GM23248 (cell line): ENCODE measurements at regions not wholly inside any gene's neighbourhood (a gene's known extent, or its start where the extent isn't known, plus 50 kb on each side); places are given as distances from the start of the nearest gene placed in this dataset.

Experiments used
- DNase-seq: peaks from one replicate; pipeline ENCODE4 v3.0.0-alpha.2; 2015
- H2AFZ ChIP-seq: fragments of 200-600 bp; sonication (generic); 2 replicates; pipeline ENCODE4 v1.6.1; 2016; ENCODE audit warnings: antibody characterized with exemption
- H3F3A ChIP-seq: fragments of 200-600 bp; sonication (generic); 2 replicates; pipeline ENCODE4 v1.6.1; 2016; ENCODE audit warnings: mild to moderate bottlenecking, antibody characterized with exemption, mixed run types; ENCODE audit not compliant: insufficient read depth
- H3K27ac ChIP-seq: fragments of 200-600 bp; sonication (generic); 2 replicates; pipeline ENCODE4 v1.5.1; 2016; ENCODE audit warnings: mild to moderate bottlenecking
- H3K27me3 ChIP-seq: fragments of 200-600 bp; sonication (generic); replicated peaks from 2 replicates; pipeline ENCODE4 v1.6.1; 2016; ENCODE audit warnings: mild to moderate bottlenecking; ENCODE audit not compliant: insufficient read depth
- H3K36me3 ChIP-seq: fragments of 200-600 bp; sonication (generic); 2 replicates; pipeline ENCODE4 v1.6.1; 2016; ENCODE audit warnings: low read depth, mild to moderate bottlenecking
- H3K4me1 ChIP-seq: fragments of 200-600 bp; sonication (generic); 2 replicates; pipeline ENCODE4 v1.6.1; 2016; ENCODE audit warnings: mild to moderate bottlenecking; ENCODE audit not compliant: insufficient read depth
- H3K4me2 ChIP-seq: fragments of 200-600 bp; sonication (generic); one replicate; pipeline ENCODE4 v1.6.1; 2016; ENCODE audit warnings: mild to moderate bottlenecking; ENCODE audit not compliant: unreplicated experiment
- H3K4me3 ChIP-seq: fragments of 200-600 bp; sonication (generic); 2 replicates; pipeline ENCODE4 v1.5.1; 2016; ENCODE audit warnings: mild to moderate bottlenecking
- H3K79me2 ChIP-seq: fragments of 200-600 bp; sonication (generic); 2 replicates; pipeline ENCODE4 v1.6.1; 2016; ENCODE audit warnings: mild to moderate bottlenecking; ENCODE audit not compliant: insufficient read depth
- H3K9ac ChIP-seq: fragments of 200-600 bp; sonication (generic); 2 replicates; pipeline ENCODE4 v1.6.1; 2016; ENCODE audit warnings: mild to moderate bottlenecking
- H3K9me2 ChIP-seq: fragments of 200-600 bp; sonication (generic); 2 replicates; pipeline ENCODE4 v1.6.1; 2016; ENCODE audit warnings: mixed run types, mild to moderate bottlenecking, moderate library complexity; ENCODE audit not compliant: insufficient read depth
- H3K9me3 ChIP-seq: fragments of 200-600 bp; sonication (generic); one replicate; pipeline ENCODE4 v1.6.1; 2017; ENCODE audit warnings: low read depth
- H4K20me1 ChIP-seq: fragments of 200-600 bp; sonication (generic); 2 replicates; pipeline ENCODE4 v1.6.0; 2016; ENCODE audit not compliant: insufficient read depth
- EZH2 ChIP-seq: fragments of 200-600 bp; sonication (generic); IDR thresholded peaks from 2 replicates; pipeline ENCODE4 v1.6.1; 2018; ENCODE audit warnings: antibody characterized with exemption, mild to moderate bottlenecking; ENCODE audit not compliant: insufficient read depth, poor library complexity, severe bottlenecking
- EZH2phosphoT487 ChIP-seq: fragments of 200-600 bp; sonication (generic); IDR thresholded peaks from 2 replicates; pipeline ENCODE4 v1.6.1; 2018; ENCODE audit warnings: antibody characterized with exemption, moderate library complexity, mild to moderate bottlenecking, low read depth; ENCODE audit not compliant: insufficient read depth
- WGBS, 2 experiments: methylation state at CpG; one replicate each; pipeline ENCODE4 v1.1.6; 2015 to 2017; ENCODE audit warnings: low lambda C conversion rate in 2 of 2, low coverage in 1 of 2; ENCODE audit errors: missing lambda C conversion rate in 2 of 2; 5-methylcytosine and 5-hydroxymethylcytosine counted together
- in situ Hi-C: fragments of 300-500 bp; cut with MboI; formaldehyde crosslinking; loops from 2 replicates; pipeline ENCODE4 v1.15.0; 2020

- Histone ChIP-seq H3K79me2 (no peaks in the 10 kb centered on the region), H3K9me3 (no peaks in the 10 kb centered on the region), H4K20me1 (no peaks in the 10 kb centered on the region), H3K27me3 (peaks cover 11% of the 10 kb centered on the region; the same call in 1 of the 2 replicates), H2AFZ (no peak overlapping the region), H3K4me2 (no peak overlapping the region), H3K9me2 (no peaks in the 10 kb centered on the region), H3F3A (no peaks in the 10 kb centered on the region), H3K4me1 (no peaks in the 10 kb centered on the region), H3K9ac (no peak overlapping the region), H3K36me3 (no peaks in the 10 kb centered on the region), H3K4me3 (no peak overlapping the region), H3K27ac (no peak overlapping the region)
- TF ChIP-seq EZH2, result no peak
- TF ChIP-seq EZH2phosphoT487, result no peak
- in situ Hi-C loops, result no loop called here
- no peak for DNase-seq
- WGBS, 2 experiments, result 85 to 86% methylated on average over 3 of the region's 3 CpGs
These were observed 121.9 kb downstream of the EMP1 start for GRCh38 chr12:13318231-13319015.

- TF ChIP-seq EZH2phosphoT487, result no peak
- TF ChIP-seq EZH2, result no peak
- no peaks in the 10 kb centered on the region for H3K36me3 ChIP-seq
- 31 to 34% methylated on average over 7 of the region's 7 CpGs for WGBS, 2 experiments
- H3K9me2 ChIP-seq, result no peaks in the 10 kb centered on the region
- no peak overlapping the region for H3K4me2 ChIP-seq
- no peaks in the 10 kb centered on the region for H3K79me2 ChIP-seq
- no peaks in the 10 kb centered on the region for H4K20me1 ChIP-seq
- in situ Hi-C loops, result no loop called here
- DNase-seq, result no peak
- no peaks in the 10 kb centered on the region for H3K4me1 ChIP-seq
- H2AFZ ChIP-seq, result no peak overlapping the region
- no peak overlapping the region for H3K4me3 ChIP-seq
- H3K9ac ChIP-seq, result no peak overlapping the region
- H3K27me3 ChIP-seq, result peaks cover 13% of the 10 kb centered on the region; the same call in 1 of the 2 replicates
- H3K27ac ChIP-seq, result no peak overlapping the region
- H3F3A ChIP-seq, result no peaks in the 10 kb centered on the region
- no peaks in the 10 kb centered on the region for H3K9me3 ChIP-seq
These were observed 120.2 kb downstream of the EMP1 start for GRCh38 chr12:13316587-13317246.

GRCh38 chr12:13313886-13314285 lies 117.4 kb downstream of the EMP1 start:
- Histone ChIP-seq H3K9me3 (no peaks in the 10 kb centered on the region), H3K4me1 (no peaks in the 10 kb centered on the region), H3F3A (no peaks in the 10 kb centered on the region), H3K27me3 (peaks cover 8% of the 10 kb centered on the region; the same call in 1 of the 2 replicates), H3K4me3 (no peak overlapping the region), H2AFZ (no peak overlapping the region), H3K9me2 (no peaks in the 10 kb centered on the region), H4K20me1 (no peaks in the 10 kb centered on the region), H3K9ac (no peak overlapping the region), H3K79me2 (no peaks in the 10 kb centered on the region), H3K36me3 (no peaks in the 10 kb centered on the region), H3K27ac (no peak overlapping the region), H3K4me2 (no peak overlapping the region)
- no peak for TF ChIP-seq EZH2phosphoT487
- no peak for DNase-seq
- WGBS, 2 experiments, result 74 to 81% methylated on average over 2 of the region's 2 CpGs
- in situ Hi-C loops, result no loop called here

GRCh38 chr12:13311551-13311950 lies 115.0 kb downstream of the EMP1 start:
- in situ Hi-C loops, result no loop called here
- no peak overlapping the region for H3K4me2 ChIP-seq
- no peaks in the 10 kb centered on the region for H3K9me3 ChIP-seq
- H3K79me2 ChIP-seq, result no peaks in the 10 kb centered on the region
- peaks cover 8% of the 10 kb centered on the region; the same call in 1 of the 2 replicates for H3K27me3 ChIP-seq
- no peaks in the 10 kb centered on the region for H3K4me1 ChIP-seq
- no peak overlapping the region for H3K4me3 ChIP-seq
- no peaks in the 10 kb centered on the region for H3F3A ChIP-seq
- H3K27ac ChIP-seq, result no peak overlapping the region
- DNase-seq, result no peak
- H3K9me2 ChIP-seq, result no peaks in the 10 kb centered on the region
- no peaks in the 10 kb centered on the region for H4K20me1 ChIP-seq
- no peak for TF ChIP-seq EZH2phosphoT487
- H3K36me3 ChIP-seq, result no peaks in the 10 kb centered on the region
- WGBS, 2 experiments, result 18 to 21% methylated on average over 4 of the region's 4 CpGs
- no peak overlapping the region for H3K9ac ChIP-seq
- no peak overlapping the region for H2AFZ ChIP-seq
